GM12878 (cell line): ENCODE measurements at regions not wholly inside any gene's neighbourhood (a gene's known extent, or its start where the extent isn't known, plus 50 kb on each side); places are given as distances from the start of the nearest gene placed in this dataset.

ENCODE experiments used
- ATAC-seq: fragments of 200-7000 bp; cut with Tn5 transposase; 3 replicates; pipeline ENCODE4 v1.9.1; 2020; ENCODE audit warnings: mild to moderate bottlenecking, moderate library complexity
- BruUV-seq: library from RNA; stranded (reverse); fragments of 400-500 nt; replicated peaks from 2 replicates; lab custom pipeline; 2021; lab: Mats Ljungman, UMichigan
- CTCF ChIA-PET: fragments of 300-600 bp; sonication (Branson Sonifier 250); formaldehyde crosslinking; extraction: SDS; loops from one replicate; lab custom pipeline; 2021; ENCODE audit warnings: inconsistent platforms; lab: Yijun Ruan, JAX
- POLR2A ChIA-PET: fragments of 350-600 bp; formaldehyde crosslinking; extraction: SDS; loops from one replicate; lab custom pipeline; 2021; ENCODE audit warnings: inconsistent platforms; lab: Charles Lee
- RAD21 ChIA-PET: fragments of 300-600 bp; sonication (Branson Sonifier 250); formaldehyde crosslinking; loops from one replicate; lab custom pipeline; 2023; ENCODE audit warnings: antibody characterized with exemption; ENCODE audit not compliant: unreplicated experiment; lab: Charles Lee
- SMC1A ChIA-PET: fragments of 300-600 bp; sonication (Branson Sonifier 250); formaldehyde crosslinking; loops from one replicate; lab custom pipeline; 2023; ENCODE audit not compliant: unreplicated experiment, uncharacterized antibody; lab: Charles Lee
- DNase-seq: peaks from one replicate; pipeline ENCODE4 v3.0.0-alpha.2; 2011; ENCODE audit warnings: low read depth, low spot score
- FAIRE-seq: peaks from 3 replicates; lab custom pipeline; 2011; peaks lifted over from hg19 to GRCh38; lab: Jason Lieb, UNC
- H2AFZ ChIP-seq: 2 replicates; pipeline ENCODE4 v1.6.0; 2011; ENCODE audit warnings: low read depth, low read length, control low read depth; ENCODE audit not compliant: control insufficient read depth
- H3K27ac ChIP-seq: 2 replicates; pipeline ENCODE4 v1.5.1; 2011; ENCODE audit warnings: control low read depth; ENCODE audit not compliant: control insufficient read depth, insufficient read depth
- H3K27me3 ChIP-seq, 2 experiments: replicated peaks in 1 of 2; 2 replicates each; pipeline versions ENCODE4 v1.6.0 to v1.6.1; 2011; ENCODE audit warnings: low read length in 1 of 2; ENCODE audit not compliant: control insufficient read depth in 2 of 2, insufficient read depth in 2 of 2
- H3K36me3 ChIP-seq, 2 experiments: 2 replicates each; pipeline ENCODE4 v1.5.1; 2011; ENCODE audit warnings: low read length in 1 of 2; ENCODE audit not compliant: control insufficient read depth in 2 of 2, insufficient read depth in 2 of 2
- H3K4me1 ChIP-seq: 2 replicates; pipeline ENCODE4 v1.6.1; 2011; ENCODE audit warnings: mild to moderate bottlenecking, low read length, moderate library complexity, mixed read lengths; ENCODE audit not compliant: control insufficient read depth, insufficient read depth
- H3K4me2 ChIP-seq: 2 replicates; pipeline ENCODE4 v1.6.0; 2011; ENCODE audit warnings: control low read depth; ENCODE audit not compliant: control insufficient read depth, insufficient read depth
- H3K4me3 ChIP-seq: fragments of 200-600 bp; sonication (generic); 2 replicates; pipeline ENCODE4 v1.5.1; 2016
- H3K79me2 ChIP-seq: 2 replicates; pipeline ENCODE4 v1.6.0; 2011; ENCODE audit warnings: low read length; ENCODE audit not compliant: control insufficient read depth, insufficient read depth
- H3K9ac ChIP-seq: 2 replicates; pipeline ENCODE4 v1.8.0; 2011; ENCODE audit warnings: low read length, control low read depth, mixed read lengths; ENCODE audit not compliant: control insufficient read depth, insufficient read depth
- H3K9me3 ChIP-seq: replicated peaks from 3 replicates; pipeline ENCODE4 v1.5.1; 2011; ENCODE audit warnings: mild to moderate bottlenecking, low read length; ENCODE audit not compliant: control insufficient read depth, insufficient read depth
- H4K20me1 ChIP-seq: 2 replicates; pipeline ENCODE4 v1.6.0; 2011; ENCODE audit not compliant: control insufficient read depth, insufficient read depth
- BACH1 ChIP-seq: fragments of 450-650 bp; IDR thresholded peaks from 2 replicates; pipeline ENCODE4 v1.6.1; 2017; ENCODE audit warnings: mild to moderate bottlenecking, borderline replicate concordance
- FOS ChIP-seq: IDR thresholded peaks from 3 replicates; pipeline ENCODE4 v1.6.1; 2011; ENCODE audit warnings: borderline replicate concordance; ENCODE audit not compliant: insufficient read length; ENCODE audit errors: extremely low read depth
- HDAC2 ChIP-seq: fragments of 200-600 bp; sonication (generic); IDR thresholded peaks from 2 replicates; pipeline ENCODE4 v1.6.1; 2017
- JUNB ChIP-seq: IDR thresholded peaks from 2 replicates; pipeline ENCODE4 v1.6.1; 2016; ENCODE audit warnings: antibody characterized with exemption, mild to moderate bottlenecking
- MXI1 ChIP-seq: fragments of 150-350 bp; IDR thresholded peaks from 2 replicates; pipeline ENCODE4 v1.6.1; 2011; ENCODE audit warnings: low read depth, mild to moderate bottlenecking, inconsistent platforms, low read length, improper control_type of control experiment
- PAX5 ChIP-seq: IDR thresholded peaks from 2 replicates; pipeline ENCODE4 v1.6.1; 2011; ENCODE audit warnings: low read depth, low read length, borderline replicate concordance
- RBBP5 ChIP-seq: fragments of 200-600 bp; sonication (generic); conservative IDR thresholded peaks from 2 replicates; pipeline ENCODE4 v1.6.1; 2016
- SKIL ChIP-seq: fragments of 450-650 bp; IDR thresholded peaks from 2 replicates; pipeline ENCODE4 v1.6.1; 2017; ENCODE audit warnings: mild to moderate bottlenecking, low read depth, inconsistent platforms; ENCODE audit not compliant: poor library complexity, severe bottlenecking
- WRNIP1 ChIP-seq: IDR thresholded peaks from 2 replicates; pipeline ENCODE4 v1.6.1; 2011; ENCODE audit warnings: low read depth, low read length, improper control_type of control experiment, borderline replicate concordance
- WGBS: methylation state at CpG from one replicate; pipeline ENCODE4 v1.1.6; 2016; ENCODE audit warnings: low lambda C conversion rate; ENCODE audit not compliant: insufficient replicate concordance, insufficient coverage; ENCODE audit errors: missing lambda C conversion rate; 5-methylcytosine and 5-hydroxymethylcytosine counted together
- in situ Hi-C: fragments of 300-500 bp; cut with MboI; formaldehyde crosslinking; loops from 9 replicates; pipeline ENCODE4 v1.14.3; 2018; ENCODE audit warnings: mixed read lengths
- intact Hi-C: fragments of 100-400 bp; cut with micrococcal nuclease; formaldehyde crosslinking; loops from one replicate; pipeline ENCODE4 v1.14.2; 2022; ENCODE audit not compliant: unreplicated experiment

GRCh38 chr3:194956697-194957396 is 271.2 kb downstream of the FAM43A start:
- RAD21 ChIA-PET, result no interaction called here
- no peak for TF ChIP-seq JUNB
- no peak for TF ChIP-seq PAX5
- no peak for TF ChIP-seq RBBP5
- TF ChIP-seq SKIL, result no peak
- TF ChIP-seq BACH1, result no peak
- TF ChIP-seq WRNIP1, result no peak
- TF ChIP-seq HDAC2, result no peak
- TF ChIP-seq MXI1, result no peak
- TF ChIP-seq FOS, result no peak
- TF ChIP-seq, all 136 proteins: peak for 0
- POLR2A ChIA-PET, result no interaction called here
- Histone ChIP-seq H3K27me3 (peaks cover 0 to 3% of the 10 kb centered on the region in 2 experiments; a peak in 2 of 4 replicates), H3K9me3 (no peaks in the 10 kb centered on the region), H2AFZ (no peak overlapping the region), H3K9ac (no peak overlapping the region), H3K4me1 (no peaks in the 10 kb centered on the region), H3K36me3 (no peaks in the 10 kb centered on the region), H3K4me3 (no peak overlapping the region), H3K27ac (no peak overlapping the region), H3K79me2 (no peaks in the 10 kb centered on the region), H4K20me1 (no peaks in the 10 kb centered on the region), H3K4me2 (no peak overlapping the region)
- no peak for FAIRE-seq
- BruUV-seq, result no TSS peak
- in situ Hi-C loops, result no loop called here
- intact Hi-C loops, result no loop called here
- DNase-seq, result no peak
- 52% methylated on average over 17 of the region's 17 CpGs for WGBS
- CTCF ChIA-PET, result no interaction called here
- SMC1A ChIA-PET, result interaction anchor here (0.7 kb wide), 1 partner anchor 40 kb away, joined by 3 read pairs; no protein-coding TSS in a partner anchor
- no peak for ATAC-seq
